ENCODE measurements at regions not wholly inside any gene's neighbourhood (a gene's known extent, or its start where the extent isn't known, plus 50 kb on each side); places are given as distances from the start of the nearest gene placed in this dataset.

DNA sequence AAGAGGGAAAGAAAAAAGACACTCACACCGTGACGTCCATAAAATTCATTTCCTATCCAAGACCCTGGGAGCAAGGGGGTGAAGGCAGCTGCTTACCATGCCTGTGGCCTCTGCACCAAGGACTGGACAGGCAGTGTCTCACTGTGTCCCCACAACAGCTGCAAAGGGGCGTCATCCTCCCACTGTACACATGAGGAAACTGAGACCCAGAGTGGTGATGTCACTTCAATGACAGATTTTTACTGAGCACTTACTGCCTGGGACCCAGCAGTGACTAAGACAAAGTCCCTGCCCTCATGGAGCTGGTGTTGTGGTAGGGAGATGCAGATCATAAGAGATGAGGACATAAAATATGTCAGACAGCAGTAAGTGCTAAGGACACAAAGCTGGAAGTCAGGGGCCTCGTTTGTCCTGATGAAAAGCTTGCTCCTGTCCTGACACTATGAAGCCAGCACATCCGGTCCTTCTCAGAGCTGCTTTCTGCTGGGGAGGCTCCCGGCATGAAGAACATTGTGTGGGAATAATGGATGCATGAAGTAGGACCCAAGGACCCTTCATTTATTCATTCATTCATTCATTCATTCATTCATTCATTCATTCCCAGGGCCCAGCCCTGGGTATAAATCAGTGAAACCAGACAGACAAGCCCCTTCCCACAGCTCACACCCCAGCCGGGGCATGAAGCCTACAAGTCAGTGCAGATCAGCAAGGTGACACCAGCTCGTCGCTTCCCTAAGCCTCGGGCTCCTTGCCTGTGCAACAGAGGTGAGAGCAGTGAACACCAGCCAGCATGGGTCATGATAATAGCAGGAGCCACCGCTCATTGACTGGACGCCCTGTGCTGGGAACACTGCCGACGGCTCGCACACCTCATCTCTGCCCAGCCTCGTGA lies 473.7 kb downstream of the MATN1 start:
- Histone ChIP-seq H3K4me1 (no peaks in the 10 kb centered on the region), H3K27me3 (no peaks in the 10 kb centered on the region), H3K27ac (no peak overlapping the region), H3K9me3 (no peaks in the 10 kb centered on the region), H3K4me3 (replicated peaks in 1 of 3) (no peak overlapping the region), H3K36me3 (no peaks in the 10 kb centered on the region)
- intact Hi-C loops (cut with DNase I) = no loop called here
- DNase-seq = no peak
- WGBS, 2 donors = 82 to 83% methylated on average over 16 of the region's 16 CpGs
- no peak for TF ChIP-seq POLR2A (IDR thresholded peaks at IDR 0.05)
- TF ChIP-seq CTCF (IDR thresholded peaks at IDR 0.05) = no peak

DNA sequence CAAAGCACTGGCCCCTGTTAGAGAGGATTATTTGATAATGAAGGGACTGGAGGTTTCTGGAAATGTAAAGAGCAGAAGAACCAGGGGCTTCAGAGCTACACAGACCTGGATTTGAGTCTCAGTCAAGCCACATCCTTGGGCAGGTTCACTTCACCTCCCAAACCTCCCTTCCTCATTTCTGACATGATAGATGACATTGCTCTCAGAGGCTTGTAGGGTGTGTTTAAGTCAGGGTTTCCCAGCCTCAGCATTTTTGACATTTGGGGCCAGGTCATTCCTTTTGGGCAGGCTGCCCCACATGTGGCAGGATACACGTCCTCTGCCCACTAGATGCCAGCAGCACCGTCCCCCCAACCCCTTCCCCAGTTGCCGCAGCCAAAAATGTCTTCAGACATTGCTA lies 474.6 kb downstream of the MATN1 start:
- Histone ChIP-seq H3K27ac (no peak overlapping the region), H3K27me3 (no peaks in the 10 kb centered on the region), H3K4me3 (replicated peaks in 1 of 3) (no peak overlapping the region), H3K9me3 (no peaks in the 10 kb centered on the region), H3K4me1 (no peaks in the 10 kb centered on the region), H3K36me3 (no peaks in the 10 kb centered on the region)
- intact Hi-C loops (cut with DNase I) = no loop called here
- TF ChIP-seq POLR2A (IDR thresholded peaks at IDR 0.05) (no peak), CTCF (IDR thresholded peaks at IDR 0.05) (no peak)
- WGBS, 2 donors = 61 to 74% methylated on average over 3 of the region's 3 CpGs
- no peak for DNase-seq

DNA sequence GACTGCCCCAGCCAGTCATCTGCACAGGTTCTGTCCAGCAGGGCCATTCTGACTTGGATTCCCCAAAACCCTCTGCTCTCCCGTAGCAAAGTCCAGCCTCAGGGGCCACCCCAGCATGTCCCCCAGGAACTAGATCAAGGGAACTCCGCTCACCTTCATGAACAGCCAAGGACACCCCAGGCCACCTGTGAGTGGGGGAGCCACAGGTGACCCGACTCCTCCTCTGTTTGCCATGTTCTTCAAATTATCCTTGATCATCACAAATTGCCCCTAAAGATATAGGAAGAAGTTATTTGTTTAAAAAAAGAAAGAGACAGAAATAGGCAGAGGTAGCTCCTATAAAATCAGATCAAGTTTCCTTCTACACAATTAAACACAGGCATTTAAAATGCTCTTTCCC lies 475.0 kb downstream of the MATN1 start:
- no peak for DNase-seq
- intact Hi-C loops (cut with DNase I) = no loop called here
- H3K4me3 ChIP-seq (replicated peaks in 1 of 3) = no peak overlapping the region
- TF ChIP-seq POLR2A (IDR thresholded peaks at IDR 0.05) (no peak), CTCF (IDR thresholded peaks at IDR 0.05) (no peak)
- H3K36me3 ChIP-seq = no peaks in the 10 kb centered on the region
- H3K27ac ChIP-seq = no peak overlapping the region
- H3K27me3 ChIP-seq = no peaks in the 10 kb centered on the region
- no peaks in the 10 kb centered on the region for H3K4me1 ChIP-seq
- 74 to 93% methylated on average over 3 of the region's 3 CpGs for WGBS, 2 donors
- no peaks in the 10 kb centered on the region for H3K9me3 ChIP-seq

DNA sequence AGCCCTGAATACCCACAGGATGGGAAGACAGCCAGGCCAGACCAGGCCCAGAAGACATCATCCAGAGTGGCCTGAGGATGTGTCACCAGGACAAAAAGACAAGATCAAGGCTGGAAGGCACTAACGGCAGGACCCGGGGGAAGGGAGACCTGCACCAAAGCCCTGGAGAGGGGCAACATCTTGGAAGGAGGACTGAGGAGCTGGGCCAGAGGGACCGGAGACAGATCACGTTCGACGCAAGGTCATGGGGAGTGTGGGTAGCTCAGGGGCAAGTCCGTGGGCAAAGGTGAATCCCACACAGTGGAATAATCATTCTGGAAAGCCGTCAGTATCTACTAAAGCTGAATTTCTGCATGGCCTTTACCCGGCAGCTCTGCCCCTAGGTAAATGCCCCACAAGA lies 478.6 kb downstream of the MATN1 start:
- intact Hi-C loops (cut with DNase I) = no loop called here
- no peak overlapping the region for H3K4me3 ChIP-seq (replicated peaks in 1 of 3)
- 89 to 94% methylated on average over 9 of the region's 9 CpGs for WGBS, 2 donors
- H3K4me1 ChIP-seq = no peaks in the 10 kb centered on the region
- DNase-seq = no peak
- H3K27ac ChIP-seq = no peak overlapping the region
- no peaks in the 10 kb centered on the region for H3K27me3 ChIP-seq
- H3K36me3 ChIP-seq = no peaks in the 10 kb centered on the region
- no peaks in the 10 kb centered on the region for H3K9me3 ChIP-seq
- no peak for TF ChIP-seq CTCF (IDR thresholded peaks at IDR 0.05)
- no peak for TF ChIP-seq POLR2A (IDR thresholded peaks at IDR 0.05)

DNA sequence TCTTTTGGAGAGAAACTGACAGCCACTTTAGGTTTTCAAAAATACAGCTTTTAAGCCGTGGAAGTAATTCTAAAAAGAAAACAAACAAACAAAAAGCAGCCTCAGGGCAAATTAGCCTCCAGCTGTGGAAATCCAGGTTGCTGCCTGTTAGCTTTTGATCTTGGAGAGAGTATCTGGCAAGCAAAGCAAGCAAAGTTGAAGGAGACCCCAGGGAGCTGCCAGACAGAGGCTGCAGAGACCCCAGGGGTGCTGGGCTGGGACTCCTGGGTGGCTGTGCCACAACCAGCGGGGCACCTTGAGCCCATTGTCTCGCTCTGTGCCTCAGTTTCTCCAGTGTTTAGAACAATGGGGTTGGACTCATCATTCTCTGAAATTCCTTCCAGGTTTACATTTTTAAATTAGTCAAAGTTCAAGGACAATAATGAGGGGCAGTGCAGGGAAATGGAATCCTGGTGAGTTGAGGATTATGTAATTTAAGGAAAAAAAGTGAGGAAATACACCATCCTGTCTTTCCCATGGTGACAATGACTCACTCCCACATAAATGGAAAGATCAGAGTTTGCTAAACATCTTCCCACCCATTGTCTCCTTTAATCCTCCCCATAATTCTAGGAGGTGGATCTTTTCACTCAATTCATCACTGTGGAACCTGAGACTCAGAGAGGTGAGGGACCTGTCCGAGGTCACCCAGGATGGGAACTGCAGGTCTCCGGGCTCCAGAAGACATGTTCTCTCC lies 480.5 kb downstream of the MATN1 start:
- H3K4me3 ChIP-seq (replicated peaks in 1 of 3) = no peak overlapping the region
- intact Hi-C loops (cut with DNase I) = no loop called here
- H3K9me3 ChIP-seq = no peaks in the 10 kb centered on the region
- no peak for TF ChIP-seq POLR2A (IDR thresholded peaks at IDR 0.05)
- no peak for TF ChIP-seq CTCF (IDR thresholded peaks at IDR 0.05)
- WGBS, 2 donors = 31 to 39% methylated on average over 5 of the region's 5 CpGs
- H3K27ac ChIP-seq = no peak overlapping the region
- DNase-seq = no peak
- H3K4me1 ChIP-seq = no peaks in the 10 kb centered on the region
- H3K27me3 ChIP-seq = no peaks in the 10 kb centered on the region
- no peaks in the 10 kb centered on the region for H3K36me3 ChIP-seq

All from thyroid gland (tissue), 4 donors.